HG02852 (cell line): ENCODE measurements at regions not wholly inside any gene's neighbourhood (a gene's known extent, or its start where the extent isn't known, plus 50 kb on each side); places are given as distances from the start of the nearest gene placed in this dataset.

Experiments
- ATAC-seq: cut with Tn5 transposase; IDR thresholded peaks from one replicate; pipeline ENCODE4 v1.9.1; 2021; ENCODE audit warnings: mild to moderate bottlenecking, moderate library complexity; ENCODE audit not compliant: unreplicated experiment

DNA sequence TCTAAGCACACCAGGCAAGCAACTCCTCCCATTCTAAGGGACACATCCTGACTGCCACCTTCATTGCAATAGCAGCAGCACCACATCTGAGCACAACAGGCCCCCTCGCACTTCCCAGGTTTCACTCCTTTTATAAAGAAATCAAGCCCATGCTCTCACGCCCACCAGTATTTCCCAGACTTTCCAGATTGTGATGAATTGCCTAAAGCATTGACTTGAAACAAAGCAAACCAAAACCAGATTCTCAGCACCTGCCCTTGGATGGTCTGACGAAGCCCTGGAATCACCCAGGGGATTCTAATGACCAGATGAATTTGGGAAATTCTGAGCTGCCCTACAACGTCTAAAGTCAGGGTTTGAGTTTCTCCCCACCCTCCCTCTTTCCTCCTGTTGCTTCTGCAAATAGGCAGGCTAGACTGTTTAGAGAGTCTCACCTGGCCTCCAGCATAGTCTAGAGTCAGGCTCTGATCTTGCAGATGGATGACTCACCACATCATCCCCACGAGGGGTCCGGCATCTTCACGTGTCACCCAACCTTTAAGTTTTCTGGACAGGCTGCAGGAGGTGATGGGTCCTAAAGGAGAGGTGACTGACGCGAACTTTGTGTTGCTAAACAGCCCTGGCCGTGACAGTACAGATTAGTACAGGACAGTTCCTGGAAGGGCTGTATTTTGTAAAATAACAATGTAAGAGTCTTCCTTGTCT is 198.0 kb downstream of the SKIDA1 start:
- ATAC-seq = no peak

GRCh38 chr10:21326594-21327288 is 198.7 kb downstream of the SKIDA1 start:
- ATAC-seq = no peak

- no peak for ATAC-seq
These were observed 206.8 kb downstream of the SKIDA1 start for GRCh38 chr10:21318540-21319167.

DNA sequence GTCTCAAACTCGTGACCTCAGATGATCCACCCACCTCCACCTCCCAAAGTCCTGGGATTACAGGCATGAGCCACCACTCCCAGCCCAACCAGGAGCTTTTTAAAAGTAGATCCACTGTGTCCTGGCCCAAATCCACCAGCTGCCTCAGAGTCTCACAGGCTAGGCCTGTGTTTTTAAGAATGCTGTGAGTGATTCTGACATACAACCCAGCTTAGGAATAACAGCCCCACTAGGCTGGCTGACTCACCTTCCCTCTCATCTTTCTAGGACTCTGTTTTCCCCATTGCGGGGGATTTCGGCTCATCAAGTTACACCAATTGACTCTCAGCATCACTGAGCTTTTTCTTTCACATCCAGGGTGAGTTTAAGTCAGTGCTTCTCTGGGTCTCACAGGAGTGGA is 207.6 kb downstream of the SKIDA1 start:
- no peak for ATAC-seq

DNA sequence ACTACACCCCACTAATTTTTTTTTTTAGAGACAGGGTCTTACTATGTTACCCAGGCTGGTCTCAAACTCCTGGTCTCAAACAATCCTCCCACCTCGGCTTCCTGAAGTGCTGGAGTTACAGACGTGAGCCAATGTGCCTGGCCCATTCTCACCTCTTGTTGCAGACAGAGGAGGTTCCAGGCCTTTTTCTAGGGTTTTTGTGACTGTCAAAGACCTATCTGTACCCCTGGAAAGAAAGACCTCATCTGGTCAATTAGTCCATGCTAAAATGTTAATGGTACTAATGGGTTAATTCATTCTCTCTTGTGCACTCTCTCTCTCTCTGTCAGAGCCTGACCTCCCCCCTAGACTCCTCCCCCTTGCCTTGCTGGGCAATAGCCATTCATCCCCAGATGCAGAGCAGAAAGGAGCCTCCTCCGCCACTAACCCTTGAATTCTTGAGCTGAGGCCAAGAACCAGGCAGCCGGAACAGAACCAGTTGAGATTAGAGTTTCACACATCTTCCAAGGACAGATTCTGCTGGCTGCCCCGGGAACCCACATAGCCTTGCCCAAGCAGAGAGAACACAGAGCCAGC is 209.7 kb downstream of the SKIDA1 start:
- ATAC-seq = no peak

DNA sequence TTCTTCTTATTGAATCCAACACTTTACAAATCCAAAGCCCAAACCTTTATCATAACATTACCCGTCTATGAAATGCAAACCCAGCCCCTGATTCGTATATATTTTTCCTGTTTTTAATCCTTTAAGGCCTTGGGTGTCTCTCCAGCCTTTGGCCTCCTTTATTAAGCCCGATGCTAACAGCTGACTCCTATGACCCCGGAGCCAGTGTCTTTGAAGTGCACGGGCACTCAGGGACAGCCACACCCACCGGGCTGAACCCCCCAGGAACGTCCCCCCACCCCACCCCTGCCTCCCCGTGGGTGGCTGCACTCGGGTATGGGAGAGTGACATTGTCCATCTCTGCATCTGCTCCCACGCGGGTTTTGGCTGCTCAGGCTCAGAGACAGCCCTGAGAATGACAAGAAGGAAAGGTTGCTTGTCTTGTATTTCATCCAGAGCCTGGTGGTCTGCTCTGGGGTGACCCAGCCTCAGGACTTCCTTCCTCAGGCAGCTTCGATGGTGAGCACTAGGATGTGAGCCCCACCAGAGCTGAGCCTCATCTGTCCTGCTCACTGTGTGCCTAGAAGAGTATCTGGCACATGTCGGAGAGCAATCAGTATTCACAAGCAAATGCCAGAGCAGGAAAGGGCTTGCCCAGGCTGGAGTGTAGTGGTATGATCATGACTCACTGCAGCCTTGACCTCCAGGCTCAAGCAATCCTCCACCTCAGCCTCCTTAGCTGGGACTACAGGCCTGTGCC is 210.4 kb downstream of the SKIDA1 start:
- ATAC-seq = no peak

DNA sequence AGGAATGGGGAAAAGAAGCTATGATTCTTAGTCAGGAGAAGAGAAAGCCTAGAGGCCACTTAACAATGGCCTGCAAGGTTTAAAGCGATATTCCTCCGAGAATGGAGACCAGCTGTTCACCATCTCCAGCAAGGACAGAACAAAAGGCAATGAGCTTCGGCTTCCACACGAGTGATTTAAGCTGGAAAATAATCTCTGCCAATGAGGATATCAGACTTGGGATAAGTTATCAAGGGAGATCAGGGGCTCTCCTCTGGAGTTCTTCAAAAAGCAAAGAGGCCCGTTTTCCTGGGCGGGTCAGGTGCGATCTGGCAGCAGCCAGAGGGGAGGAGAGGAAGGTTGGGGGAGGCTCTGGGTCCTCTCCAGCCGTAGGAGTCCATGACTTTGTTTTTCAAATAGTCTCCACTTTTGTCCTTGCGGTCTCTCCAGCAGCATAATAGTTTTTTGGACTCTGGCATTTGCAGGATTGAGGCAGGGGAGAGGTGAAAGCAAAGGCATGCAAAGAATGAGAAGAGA is 211.3 kb downstream of the SKIDA1 start:
- no peak for ATAC-seq

DNA sequence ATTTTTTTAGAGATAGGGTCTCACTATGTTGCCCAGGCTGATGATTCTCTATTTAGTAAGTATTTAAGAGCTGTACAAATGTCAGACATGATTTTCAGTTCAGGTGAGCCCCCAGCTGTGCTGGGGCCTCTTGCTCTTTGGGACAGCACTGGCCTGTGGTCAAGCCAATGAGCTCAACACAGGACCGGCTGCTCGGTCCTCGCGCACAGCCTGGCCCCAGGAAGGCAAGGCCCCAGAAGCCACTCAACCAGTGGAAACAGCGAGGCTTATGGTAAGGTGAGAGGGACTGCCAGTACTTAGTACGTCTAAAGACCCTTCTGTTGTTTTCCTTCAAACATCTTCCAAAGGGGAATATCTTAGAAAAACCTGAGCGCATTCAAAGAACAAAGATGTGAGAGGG is 211.8 kb downstream of the SKIDA1 start:
- no peak for ATAC-seq

- no peak for ATAC-seq
These were observed 214.1 kb downstream of the SKIDA1 start for GRCh38 chr10:21311426-21311825.

DNA sequence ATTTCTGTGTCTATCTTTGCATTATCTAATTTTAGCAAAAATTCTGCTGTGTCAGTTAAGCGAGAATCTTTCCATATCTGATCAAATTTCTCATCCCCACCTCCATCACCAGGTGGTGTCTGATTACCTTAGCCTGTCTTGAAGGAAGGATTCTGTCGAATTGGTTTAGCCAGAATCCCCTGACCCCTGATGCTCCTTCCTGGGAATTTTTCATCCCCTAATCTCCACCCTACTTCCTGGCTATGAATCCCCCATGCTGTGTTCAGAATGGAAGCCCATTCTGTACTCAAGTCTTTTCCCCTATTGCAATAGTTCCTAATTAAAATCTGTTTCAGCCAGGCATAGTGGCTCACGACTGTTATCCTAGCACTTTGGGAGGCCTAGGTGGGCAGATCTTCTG is 216.1 kb downstream of the SKIDA1 start:
- no peak for ATAC-seq

DNA sequence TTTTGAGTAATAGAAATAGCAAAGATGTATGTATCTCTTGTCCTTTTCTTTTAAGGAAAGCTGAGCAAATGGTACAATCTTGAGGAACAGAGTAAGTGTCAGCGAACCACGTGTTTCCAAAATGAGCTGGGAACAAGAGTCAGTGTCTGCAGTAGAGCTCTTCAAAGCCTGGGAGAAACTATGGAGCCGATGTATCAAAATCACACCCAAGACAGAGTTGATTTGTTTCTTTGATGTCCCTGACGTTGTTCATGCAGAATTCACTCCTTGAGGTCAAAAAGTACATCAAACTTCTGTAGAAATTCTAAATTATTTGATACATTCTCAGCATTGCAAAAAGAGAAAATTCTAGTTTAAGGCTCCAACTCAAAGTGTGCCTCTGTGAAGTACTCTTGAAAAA is 216.5 kb downstream of the SKIDA1 start:
- no peak for ATAC-seq

- ATAC-seq = no peak
These were observed 217.5 kb downstream of the SKIDA1 start for GRCh38 chr10:21308018-21308417.

DNA sequence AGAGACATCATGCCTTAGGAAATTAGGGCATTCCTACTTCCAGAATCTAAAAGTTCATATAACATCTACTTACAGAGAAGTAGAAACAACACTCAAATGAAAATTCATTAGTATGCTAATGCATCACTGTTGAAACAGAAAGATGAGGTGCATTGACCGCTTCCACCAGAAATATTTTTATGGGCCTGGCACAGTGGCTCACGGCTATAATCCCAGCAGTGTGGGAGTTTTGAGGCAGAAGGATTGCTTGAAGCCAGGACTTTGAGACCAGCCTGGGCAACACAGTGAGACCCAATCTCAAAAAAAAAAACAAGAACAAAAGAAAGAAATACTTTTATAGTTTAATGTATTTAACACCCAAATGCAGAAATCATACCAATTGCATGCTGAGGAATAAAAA is 220.9 kb downstream of the SKIDA1 start:
- ATAC-seq = no peak

GRCh38 chr10:21304198-21304597 is 221.3 kb downstream of the SKIDA1 start:
- ATAC-seq = no peak

- ATAC-seq = no peak
These were observed 224.9 kb downstream of the SKIDA1 start for GRCh38 chr10:21300551-21300950.

DNA sequence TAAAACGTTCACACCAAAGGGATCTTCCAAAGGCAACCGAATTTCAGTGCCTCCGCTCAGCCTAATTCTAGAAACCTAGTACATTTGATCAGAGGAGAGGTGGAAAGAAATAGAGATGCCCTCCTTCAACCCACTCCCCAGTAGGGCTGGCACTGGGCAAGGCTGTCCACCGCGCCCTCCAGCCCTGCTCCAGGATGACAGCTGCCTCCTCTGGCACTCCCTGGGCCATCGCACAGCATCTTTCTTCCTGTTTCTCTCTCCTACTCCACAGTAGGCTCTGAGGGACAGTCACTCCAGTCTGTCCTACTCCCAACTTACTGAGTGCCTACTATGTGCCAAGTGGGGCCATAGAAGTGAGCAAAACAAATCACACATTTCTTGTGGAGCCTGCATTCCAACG is 226.2 kb downstream of the SKIDA1 start:
- no peak for ATAC-seq

GRCh38 chr10:21298701-21299100 is 226.8 kb downstream of the SKIDA1 start:
- no peak for ATAC-seq

DNA sequence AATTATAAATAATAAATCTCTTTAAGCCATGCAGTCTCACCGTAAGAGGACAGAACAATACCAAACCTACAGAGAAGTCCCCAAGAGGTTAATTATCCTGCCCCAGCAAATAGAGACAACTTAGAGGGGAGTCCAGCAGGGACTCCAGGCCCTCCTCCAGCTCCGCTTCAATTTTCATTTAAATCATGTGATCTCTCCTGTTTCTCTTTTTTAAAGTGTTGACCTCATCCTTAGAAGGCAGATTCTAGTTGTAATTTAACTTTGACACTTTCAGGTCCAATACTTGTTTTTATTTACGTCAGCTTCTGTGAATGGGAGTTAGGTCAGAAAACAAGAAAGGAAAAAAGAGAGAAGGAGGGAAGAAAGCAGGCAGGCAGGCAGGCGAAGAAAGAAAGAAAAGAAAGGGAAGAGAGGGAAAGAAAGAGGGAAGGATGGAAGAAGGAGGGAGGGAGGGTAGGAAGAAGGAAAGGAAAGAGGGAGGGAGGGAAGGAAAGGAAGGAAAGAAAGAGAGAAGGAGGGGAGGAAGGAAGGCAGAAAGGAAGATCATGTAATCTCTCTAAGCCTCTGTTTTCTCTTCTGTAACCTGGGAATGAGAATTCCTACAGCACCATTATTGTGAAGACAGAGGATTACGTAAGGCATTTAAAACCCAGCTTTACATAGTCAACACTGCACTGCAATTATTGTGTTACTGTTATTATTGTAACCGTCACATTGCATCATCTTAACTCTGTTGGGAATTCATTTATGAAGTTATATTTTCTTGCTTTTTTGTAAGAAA is 227.7 kb downstream of the SKIDA1 start:
- no peak for ATAC-seq

GRCh38 chr10:21296575-21297355 is 228.7 kb downstream of the SKIDA1 start:
- no peak for ATAC-seq
